Smooth muscle cell (in vitro differentiated cells): ENCODE measurements at regions not wholly inside any gene's neighbourhood (a gene's known extent, or its start where the extent isn't known, plus 50 kb on each side); places are given as distances from the start of the nearest gene placed in this dataset.

ENCODE experiments used
- DNase-seq: peaks from one replicate; lab custom pipeline; 2025; ENCODE audit not compliant: unreplicated experiment; lab: John Stamatoyannopoulos, UW
- H2AFZ ChIP-seq: fragments of 200-600 bp; sonication (generic); 2 replicates; pipeline ENCODE4 v1.6.0; 2016; ENCODE audit warnings: antibody characterized with exemption, low read depth, mild to moderate bottlenecking
- H3F3A ChIP-seq: fragments of 200-600 bp; sonication (generic); 2 replicates; pipeline ENCODE4 v1.6.0; 2017; ENCODE audit warnings: antibody characterized with exemption, low read depth
- H3K27ac ChIP-seq: fragments of 200-600 bp; sonication (generic); 2 replicates; pipeline ENCODE4 v1.5.1; 2016; ENCODE audit warnings: low read depth, mild to moderate bottlenecking
- H3K27me3 ChIP-seq: fragments of 200-600 bp; sonication (generic); 2 replicates; pipeline ENCODE4 v1.6.1; 2016; ENCODE audit warnings: low read depth, mild to moderate bottlenecking
- H3K36me3 ChIP-seq: fragments of 200-600 bp; sonication (generic); 2 replicates; pipeline ENCODE4 v1.5.1; 2016; ENCODE audit warnings: low read depth
- H3K4me1 ChIP-seq: fragments of 200-600 bp; sonication (generic); 2 replicates; pipeline ENCODE4 v1.5.1; 2016; ENCODE audit warnings: low read depth
- H3K4me2 ChIP-seq: fragments of 200-600 bp; sonication (generic); 2 replicates; pipeline ENCODE4 v1.6.0; 2016; ENCODE audit warnings: mild to moderate bottlenecking
- H3K4me3 ChIP-seq: fragments of 200-600 bp; sonication (generic); 2 replicates; pipeline ENCODE4 v1.5.1; 2016; ENCODE audit warnings: mild to moderate bottlenecking
- H3K79me2 ChIP-seq: fragments of 200-600 bp; sonication (generic); 2 replicates; pipeline ENCODE4 v1.6.0; 2016; ENCODE audit warnings: low read depth, mild to moderate bottlenecking
- H3K9ac ChIP-seq: fragments of 200-600 bp; sonication (generic); 2 replicates; pipeline ENCODE4 v1.6.0; 2016; ENCODE audit warnings: low read depth
- H3K9me3 ChIP-seq: fragments of 200-600 bp; sonication (generic); replicated peaks from 2 replicates; pipeline ENCODE4 v1.5.1; 2016; ENCODE audit warnings: low read depth
- H4K20me1 ChIP-seq: fragments of 200-600 bp; sonication (generic); 2 replicates; pipeline ENCODE4 v1.6.0; 2016; ENCODE audit warnings: low read depth
- CTCF ChIP-seq: fragments of 200-600 bp; sonication (generic); IDR thresholded peaks from 2 replicates; pipeline ENCODE4 v1.5.1; 2017; ENCODE audit warnings: borderline replicate concordance, mild to moderate bottlenecking, antibody characterized with exemption; ENCODE audit not compliant: insufficient read depth, poor library complexity, severe bottlenecking
- WGBS: methylation state at CpG from one replicate; pipeline ENCODE4 v1.1.7; 2016; ENCODE audit warnings: low lambda C conversion rate; 5-methylcytosine and 5-hydroxymethylcytosine counted together

- Histone ChIP-seq H3K36me3 (no peaks in the 10 kb centered on the region), H3F3A (no peaks in the 10 kb centered on the region), H3K4me2 (no peak overlapping the region), H3K4me3 (no peak overlapping the region), H4K20me1 (no peaks in the 10 kb centered on the region), H3K79me2 (no peaks in the 10 kb centered on the region), H3K27ac (no peak overlapping the region), H2AFZ (no peak overlapping the region), H3K9me3 (no peaks in the 10 kb centered on the region), H3K4me1 (no peaks in the 10 kb centered on the region), H3K27me3 (no peaks in the 10 kb centered on the region), H3K9ac (no peak overlapping the region)
- WGBS, result 96% methylated on average over 7 of the region's 7 CpGs
- TF ChIP-seq CTCF, result no peak
- DNase-seq, result no peak
Measured at GRCh38 chr5:14069021-14069420, 74.1 kb upstream of the TRIO start.

GRCh38 chr5:14068136-14068535 lies 75.0 kb upstream of the TRIO start:
- Histone ChIP-seq H3K9me3 (no peaks in the 10 kb centered on the region), H3K4me3 (no peak overlapping the region), H4K20me1 (no peaks in the 10 kb centered on the region), H3K27me3 (no peaks in the 10 kb centered on the region), H3K27ac (no peak overlapping the region), H3K79me2 (no peaks in the 10 kb centered on the region), H3F3A (no peaks in the 10 kb centered on the region), H2AFZ (no peak overlapping the region), H3K9ac (no peak overlapping the region), H3K4me2 (no peak overlapping the region), H3K36me3 (no peaks in the 10 kb centered on the region), H3K4me1 (no peaks in the 10 kb centered on the region)
- no peak for DNase-seq
- no peak for TF ChIP-seq CTCF
- 92% methylated on average over 4 of the region's 4 CpGs for WGBS

GRCh38 chr5:14066326-14066725 lies 76.8 kb upstream of the TRIO start:
- no peak overlapping the region for H3K4me2 ChIP-seq
- no peak for DNase-seq
- H4K20me1 ChIP-seq, result no peaks in the 10 kb centered on the region
- no peaks in the 10 kb centered on the region for H3F3A ChIP-seq
- H3K36me3 ChIP-seq, result no peaks in the 10 kb centered on the region
- no peak overlapping the region for H3K27ac ChIP-seq
- H2AFZ ChIP-seq, result no peak overlapping the region
- H3K79me2 ChIP-seq, result no peaks in the 10 kb centered on the region
- TF ChIP-seq CTCF, result no peak
- no peaks in the 10 kb centered on the region for H3K9me3 ChIP-seq
- no peak overlapping the region for H3K9ac ChIP-seq
- no peaks in the 10 kb centered on the region for H3K27me3 ChIP-seq
- H3K4me3 ChIP-seq, result no peak overlapping the region
- H3K4me1 ChIP-seq, result no peaks in the 10 kb centered on the region

- TF ChIP-seq CTCF, result no peak
- no peak overlapping the region for H3K9ac ChIP-seq
- H3K9me3 ChIP-seq, result no peaks in the 10 kb centered on the region
- H3K4me3 ChIP-seq, result no peak overlapping the region
- no peaks in the 10 kb centered on the region for H3K27me3 ChIP-seq
- 7% methylated on average over 1 of the region's 1 CpG for WGBS
- H3K27ac ChIP-seq, result no peak overlapping the region
- H3K36me3 ChIP-seq, result no peaks in the 10 kb centered on the region
- H3K4me1 ChIP-seq, result no peaks in the 10 kb centered on the region
- no peak for DNase-seq
- H3K4me2 ChIP-seq, result no peak overlapping the region
- H2AFZ ChIP-seq, result no peak overlapping the region
- H4K20me1 ChIP-seq, result no peaks in the 10 kb centered on the region
- no peaks in the 10 kb centered on the region for H3K79me2 ChIP-seq
- H3F3A ChIP-seq, result no peaks in the 10 kb centered on the region
Measured at GRCh38 chr5:14064841-14065240, 78.3 kb upstream of the TRIO start.
